ENCODE measurements at regions not wholly inside any gene's neighbourhood (a gene's known extent, or its start where the extent isn't known, plus 50 kb on each side); places are given as distances from the start of the nearest gene placed in this dataset.

GRCh38 chr5:164007064-164007463 lies 501.6 kb downstream of the MAT2B start:
- TF ChIP-seq EZH2 (IDR thresholded peaks at IDR 0.05; ENCODE audit: insufficient read depth, poor library complexity, severe bottlenecking): no peak
- no peak for TF ChIP-seq EZH2phosphoT487 (IDR thresholded peaks at IDR 0.05; ENCODE audit: insufficient read depth, low read depth)
